OCI-LY3 (cell line): ENCODE measurements at regions not wholly inside any gene's neighbourhood (a gene's known extent, or its start where the extent isn't known, plus 50 kb on each side); places are given as distances from the start of the nearest gene placed in this dataset.
A peak's percentile ranks its signal among the peaks of the same experiment; 100 is the strongest.

ENCODE experiments used
- H2AFZ ChIP-seq: fragments of 200-600, 300-600 bp; shearing (Covaris generic); 2 replicates; pipeline ENCODE4 v1.6.0; 2014; ENCODE audit warnings: antibody characterized with exemption, low read depth, low read length
- H3K27ac ChIP-seq: fragments of 200-600, 300-600 bp; sonication (generic); 2 replicates; pipeline ENCODE4 v1.5.1; 2014; ENCODE audit warnings: mild to moderate bottlenecking, low read length, moderate library complexity, mixed read lengths
- H3K27me3 ChIP-seq: fragments of 200-600, 300-600 bp; sonication (generic); 2 replicates; pipeline ENCODE4 v1.6.1; 2014; ENCODE audit warnings: low read depth, low read length, mixed read lengths
- H3K36me3 ChIP-seq: fragments of 200-600, 300-600 bp; sonication (generic); replicated peaks from 2 replicates; pipeline ENCODE3; 2014; ENCODE audit warnings: low read depth, low read length, mixed read lengths
- H3K4me1 ChIP-seq: fragments of 300-600, 200-600 bp; sonication (generic); 2 replicates; pipeline ENCODE4 v1.6.1; 2014; ENCODE audit warnings: low read length, mixed read lengths
- H3K4me2 ChIP-seq: fragments of 200-600, 300-600 bp; sonication (generic); 2 replicates; pipeline ENCODE4 v1.6.1; 2014; ENCODE audit warnings: low read length, mixed read lengths
- H3K4me3 ChIP-seq: fragments of 300-600, 200-600 bp; sonication (generic); 2 replicates; pipeline ENCODE4 v1.5.1; 2014; ENCODE audit warnings: antibody characterized with exemption, mild to moderate bottlenecking, low read length, moderate library complexity
- H3K79me2 ChIP-seq: fragments of 300-600, 200-600 bp; shearing (Covaris generic); 2 replicates; pipeline ENCODE4 v1.6.1; 2014; ENCODE audit warnings: mild to moderate bottlenecking, low read length, mixed read lengths
- H3K9ac ChIP-seq: fragments of 300-600, 200-600 bp; shearing (Covaris generic); 2 replicates; pipeline ENCODE4 v1.6.0; 2014; ENCODE audit warnings: mild to moderate bottlenecking, low read length, moderate library complexity
- H3K9me3 ChIP-seq: fragments of 200-600, 300-600 bp; shearing (Covaris generic); 2 replicates; pipeline ENCODE4 v1.6.1; 2014; ENCODE audit warnings: low read length, mixed read lengths; ENCODE audit not compliant: insufficient read depth
- H4K20me1 ChIP-seq: fragments of 200-600, 300-600 bp; sonication (generic); 2 replicates; pipeline ENCODE4 v1.6.1; 2016; ENCODE audit warnings: low read length, mixed read lengths; ENCODE audit not compliant: insufficient read depth
- EZH2phosphoT487 ChIP-seq: fragments of 200-600 bp; shearing (Covaris generic); IDR thresholded peaks from 2 replicates; pipeline ENCODE4 v1.6.1; 2018; ENCODE audit warnings: antibody characterized with exemption, mixed run types, low read depth
- TF ChIP-seq, protein P1 (sequence below): fragments of 200-600, 300-600 bp; sonication (generic); IDR thresholded peaks from 2 replicates; pipeline ENCODE4 v1.5.1; 2014; ENCODE audit warnings: antibody characterized with exemption, low read length, low read depth

DNA sequence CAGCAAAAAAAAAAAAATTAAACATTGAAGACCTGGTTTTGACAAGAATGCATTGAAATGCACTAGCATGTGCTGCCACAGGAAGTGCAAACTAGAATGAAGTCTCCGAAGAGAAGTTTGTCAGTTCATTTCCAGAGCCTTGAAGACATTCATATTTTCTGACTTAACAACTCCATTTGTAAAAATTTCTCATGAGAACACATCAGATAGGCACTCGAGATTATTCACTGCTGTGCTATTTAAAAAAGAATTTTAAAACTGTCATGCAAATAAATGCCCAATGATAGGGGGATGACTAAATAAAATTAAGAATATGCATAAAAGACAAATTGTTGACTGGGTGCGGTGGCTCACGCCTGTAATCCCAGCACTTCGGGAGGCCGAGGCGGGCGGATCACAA is 394.6 kb upstream of the JARID2 start:
- Histone ChIP-seq H3K36me3 (no peaks in the 10 kb centered on the region), H3K4me2 (no peak overlapping the region), H3K4me1 (no peaks in the 10 kb centered on the region), H3K9me3 (no peaks in the 10 kb centered on the region), H3K4me3 (no peak overlapping the region), H3K27ac (no peak overlapping the region), H3K79me2 (no peaks in the 10 kb centered on the region), H3K9ac (no peak overlapping the region), H3K27me3 (no peaks in the 10 kb centered on the region), H2AFZ (no peak overlapping the region), H4K20me1 (no peaks in the 10 kb centered on the region)
- TF ChIP-seq EZH2phosphoT487, result no peak
- TF ChIP-seq, protein P1, sequence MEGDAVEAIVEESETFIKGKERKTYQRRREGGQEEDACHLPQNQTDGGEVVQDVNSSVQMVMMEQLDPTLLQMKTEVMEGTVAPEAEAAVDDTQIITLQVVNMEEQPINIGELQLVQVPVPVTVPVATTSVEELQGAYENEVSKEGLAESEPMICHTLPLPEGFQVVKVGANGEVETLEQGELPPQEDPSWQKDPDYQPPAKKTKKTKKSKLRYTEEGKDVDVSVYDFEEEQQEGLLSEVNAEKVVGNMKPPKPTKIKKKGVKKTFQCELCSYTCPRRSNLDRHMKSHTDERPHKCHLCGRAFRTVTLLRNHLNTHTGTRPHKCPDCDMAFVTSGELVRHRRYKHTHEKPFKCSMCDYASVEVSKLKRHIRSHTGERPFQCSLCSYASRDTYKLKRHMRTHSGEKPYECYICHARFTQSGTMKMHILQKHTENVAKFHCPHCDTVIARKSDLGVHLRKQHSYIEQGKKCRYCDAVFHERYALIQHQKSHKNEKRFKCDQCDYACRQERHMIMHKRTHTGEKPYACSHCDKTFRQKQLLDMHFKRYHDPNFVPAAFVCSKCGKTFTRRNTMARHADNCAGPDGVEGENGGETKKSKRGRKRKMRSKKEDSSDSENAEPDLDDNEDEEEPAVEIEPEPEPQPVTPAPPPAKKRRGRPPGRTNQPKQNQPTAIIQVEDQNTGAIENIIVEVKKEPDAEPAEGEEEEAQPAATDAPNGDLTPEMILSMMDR, result no peak

DNA sequence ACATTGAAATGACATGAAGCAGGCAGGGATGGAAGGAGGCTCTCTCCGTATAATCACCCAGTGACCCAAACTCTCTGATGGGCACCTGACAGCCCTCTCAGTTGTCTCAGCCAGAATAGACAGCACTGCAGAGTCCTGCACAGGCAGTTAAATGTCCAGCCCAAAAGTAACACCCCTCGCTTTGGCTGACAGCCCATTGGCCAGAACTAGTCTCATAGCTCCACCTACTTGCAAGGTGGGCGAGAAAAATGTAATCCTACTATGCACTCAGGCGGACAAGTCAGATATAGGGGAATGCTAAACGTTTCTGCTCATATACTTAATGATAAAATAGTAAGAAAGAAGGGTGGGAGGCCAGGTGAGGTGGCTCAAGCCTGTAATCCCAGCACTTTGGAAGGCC is 393.5 kb upstream of the JARID2 start:
- H4K20me1 ChIP-seq, result no peaks in the 10 kb centered on the region
- no peak overlapping the region for H2AFZ ChIP-seq
- no peak overlapping the region for H3K27ac ChIP-seq
- H3K4me1 ChIP-seq, result peaks cover 3% of the 10 kb centered on the region; the same call in 1 of the 2 replicates
- no peak overlapping the region for H3K4me2 ChIP-seq
- H3K79me2 ChIP-seq, result no peaks in the 10 kb centered on the region
- no peaks in the 10 kb centered on the region for H3K9me3 ChIP-seq
- no peaks in the 10 kb centered on the region for H3K36me3 ChIP-seq
- TF ChIP-seq, protein P1, result no peak
- TF ChIP-seq EZH2phosphoT487, result no peak
- no peak overlapping the region for H3K4me3 ChIP-seq
- H3K27me3 ChIP-seq, result no peaks in the 10 kb centered on the region
- H3K9ac ChIP-seq, result no peak overlapping the region

DNA sequence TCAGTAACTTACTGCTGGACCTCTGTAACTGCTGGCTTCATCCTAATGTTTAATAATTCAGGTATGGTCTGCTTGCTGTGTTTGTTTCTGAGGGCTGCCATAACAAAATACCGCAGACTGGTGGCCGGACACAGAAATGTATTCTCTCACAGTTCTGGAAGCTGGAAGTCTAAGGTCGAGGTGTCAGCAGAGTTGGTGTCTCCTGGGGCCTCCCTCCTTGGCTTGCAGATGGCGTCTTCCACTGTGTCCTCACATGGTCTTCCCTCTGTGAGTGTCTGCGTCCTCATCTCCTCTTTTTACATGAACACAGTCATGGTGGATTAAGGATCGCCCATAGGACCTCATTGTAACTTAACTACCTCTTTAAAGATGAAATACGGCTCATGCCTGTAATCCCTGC is 389.7 kb upstream of the JARID2 start:
- no peak overlapping the region for H3K4me2 ChIP-seq
- no peak overlapping the region for H3K27ac ChIP-seq
- H3K36me3 ChIP-seq, result no peaks in the 10 kb centered on the region
- H3K9ac ChIP-seq, result no peak overlapping the region
- H3K4me3 ChIP-seq, result no peak overlapping the region
- no peaks in the 10 kb centered on the region for H3K79me2 ChIP-seq
- no peak overlapping the region for H2AFZ ChIP-seq
- H3K27me3 ChIP-seq, result no peaks in the 10 kb centered on the region
- H4K20me1 ChIP-seq, result no peaks in the 10 kb centered on the region
- no peaks in the 10 kb centered on the region for H3K9me3 ChIP-seq
- H3K4me1 ChIP-seq, result peaks cover 9% of the 10 kb centered on the region; the same call in 1 of the 2 replicates
- no peak for TF ChIP-seq EZH2phosphoT487
- TF ChIP-seq, protein P1, result no peak

DNA sequence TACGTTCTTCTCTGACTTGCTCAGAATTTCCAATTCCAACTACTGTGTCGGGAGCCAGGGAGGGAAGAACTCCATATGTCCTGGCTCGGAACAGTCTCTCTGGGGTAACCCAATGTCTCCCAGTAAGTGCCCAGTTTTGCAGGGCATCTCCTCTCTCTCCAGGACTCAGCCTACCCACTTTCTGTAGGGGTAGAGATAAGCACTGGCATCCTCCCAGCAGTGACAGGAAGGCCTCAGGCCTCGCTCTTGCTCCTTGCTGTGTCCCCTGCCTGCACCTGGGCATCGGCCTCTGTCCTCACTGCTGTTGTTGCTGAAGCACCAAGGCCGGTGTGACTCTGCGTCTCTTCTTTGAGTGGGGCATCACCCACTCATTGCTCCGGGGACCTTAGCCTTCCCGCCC is 388.9 kb upstream of the JARID2 start:
- Histone ChIP-seq H3K36me3 (no peaks in the 10 kb centered on the region), H4K20me1 (no peaks in the 10 kb centered on the region), H3K4me3 (0 out of 2 replicates have a peak overlapping the region, but pooled peaks have one; percentile 46), H3K9me3 (no peaks in the 10 kb centered on the region), H3K27me3 (no peaks in the 10 kb centered on the region), H2AFZ (no peak overlapping the region), H3K4me1 (peaks cover 9% of the 10 kb centered on the region; the same call in 1 of the 2 replicates), H3K79me2 (no peaks in the 10 kb centered on the region), H3K27ac (no peak overlapping the region), H3K4me2 (peak overlapping the region; percentile 47), H3K9ac (no peak overlapping the region)
- no peak for TF ChIP-seq EZH2phosphoT487
- TF ChIP-seq, protein P1, result no peak
